OCI-LY7 (cell line): ENCODE measurements at regions not wholly inside any gene's neighbourhood (a gene's known extent, or its start where the extent isn't known, plus 50 kb on each side); places are given as distances from the start of the nearest gene placed in this dataset.

ENCODE experiments used
- BruUV-seq: library from RNA; stranded (reverse); fragments of 400-500 nt; replicated peaks from 2 replicates; lab custom pipeline; 2021; lab: Mats Ljungman, UMichigan
- CTCF ChIA-PET: fragments of 300-600 bp; sonication (Branson Sonifier 250); formaldehyde crosslinking; loops from one replicate; lab custom pipeline; 2022; ENCODE audit warnings: antibody characterized with exemption; ENCODE audit not compliant: unreplicated experiment; lab: Charles Lee
- POLR2A ChIA-PET: fragments of 300-600 bp; sonication (Branson Sonifier 250); formaldehyde crosslinking; loops from one replicate; lab custom pipeline; 2022; ENCODE audit warnings: antibody characterized with exemption; lab: Charles Lee
- DNase-seq: peaks from one replicate; pipeline ENCODE4 v3.0.0-alpha.2; 2015; ENCODE audit warnings: low spot score
- H2AFZ ChIP-seq: fragments of 200-600 bp; sonication (generic), shearing (Covaris generic); 2 replicates; pipeline ENCODE4 v1.6.1; 2014; ENCODE audit warnings: mild to moderate bottlenecking, antibody characterized with exemption, low read length, moderate library complexity
- H3K27ac ChIP-seq: fragments of 200-600 bp; sonication (generic); 2 replicates; pipeline ENCODE4 v1.5.1; 2014; ENCODE audit warnings: mixed run types, low read depth, mild to moderate bottlenecking, moderate library complexity, low read length, inconsistent platforms; ENCODE audit not compliant: poor library complexity, severe bottlenecking
- H3K36me3 ChIP-seq: fragments of 200-600 bp; sonication (generic); 2 replicates; pipeline ENCODE4 v1.6.1; 2014; ENCODE audit warnings: mild to moderate bottlenecking, antibody characterized with exemption, low read length, moderate library complexity, mixed read lengths; ENCODE audit not compliant: insufficient read depth
- H3K4me1 ChIP-seq: fragments of 200-600 bp; sonication (generic); 2 replicates; pipeline ENCODE4 v1.5.1; 2014; ENCODE audit warnings: mild to moderate bottlenecking, low read length; ENCODE audit not compliant: insufficient read depth, poor library complexity, severe bottlenecking
- H3K4me2 ChIP-seq: fragments of 200-600 bp; sonication (generic); 2 replicates; pipeline ENCODE4 v1.6.1; 2014; ENCODE audit warnings: mild to moderate bottlenecking, low read length
- H3K4me3 ChIP-seq: fragments of 200-600 bp; sonication (generic); 2 replicates; pipeline ENCODE4 v1.5.1; 2014; ENCODE audit warnings: mild to moderate bottlenecking, low read depth, low read length; ENCODE audit not compliant: poor library complexity, severe bottlenecking
- H3K79me2 ChIP-seq: fragments of 200-600 bp; sonication (generic); 2 replicates; pipeline ENCODE4 v1.6.1; 2016; ENCODE audit warnings: low read depth, mild to moderate bottlenecking, low read length, moderate library complexity, mixed read lengths; ENCODE audit not compliant: insufficient read depth
- H3K9me2 ChIP-seq: fragments of 200-600 bp; sonication (generic); 2 replicates; pipeline ENCODE4 v1.6.1; 2016; ENCODE audit warnings: mild to moderate bottlenecking, low read length, mixed read lengths; ENCODE audit not compliant: insufficient read depth
- H3K9me3 ChIP-seq: fragments of 200-600 bp; sonication (generic); 2 replicates; pipeline ENCODE4 v1.6.1; 2014; ENCODE audit warnings: mild to moderate bottlenecking, mixed run types, low read length, mixed read lengths
- H4K20me1 ChIP-seq: fragments of 200-600 bp; sonication (generic); 2 replicates; pipeline ENCODE4 v1.6.1; 2014; ENCODE audit warnings: mild to moderate bottlenecking, antibody characterized with exemption, low read length, moderate library complexity, mixed read lengths; ENCODE audit not compliant: insufficient read depth
- EZH2phosphoT487 ChIP-seq: fragments of 200-600 bp; sonication (generic); IDR thresholded peaks from 2 replicates; pipeline ENCODE4 v1.6.1; 2018; ENCODE audit warnings: low read depth, borderline replicate concordance, mild to moderate bottlenecking, mixed run types, antibody characterized with exemption, low read length, moderate library complexity, mixed read lengths
- intact Hi-C: fragments of 100-400 bp; cut with micrococcal nuclease; formaldehyde crosslinking; loops from one replicate; pipeline ENCODE4 v1.10.0; 2022; ENCODE audit not compliant: unreplicated experiment
- TF ChIP-seq, protein P1 (sequence below): fragments of 200-600 bp; sonication (generic); conservative IDR thresholded peaks from 2 replicates; pipeline ENCODE4 v1.5.1; 2014; ENCODE audit warnings: mild to moderate bottlenecking, antibody characterized with exemption, low read length, moderate library complexity, mixed read lengths

DNA sequence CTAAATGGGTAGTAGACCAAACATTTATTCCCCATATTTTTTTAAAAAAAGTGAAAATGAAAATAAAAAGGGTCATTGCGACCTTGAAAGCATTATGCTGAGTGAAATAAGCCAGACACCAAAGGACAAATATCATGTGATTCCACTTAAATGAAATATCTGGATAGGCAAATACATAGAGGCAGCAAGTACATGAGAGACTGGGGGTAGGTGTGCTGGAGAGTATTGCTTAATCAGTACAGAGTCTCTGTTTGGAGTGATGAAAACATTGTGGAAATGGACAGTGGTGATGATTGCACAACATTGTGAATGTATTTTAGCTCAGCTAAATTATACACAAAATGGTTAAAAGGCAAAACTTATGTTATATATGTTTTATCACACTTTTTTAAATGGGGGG is 169.4 kb downstream of the AKR1D1 start:
- Histone ChIP-seq H3K4me3 (no peak overlapping the region), H3K36me3 (no peaks in the 10 kb centered on the region), H3K9me2 (no peaks in the 10 kb centered on the region), H3K9me3 (no peaks in the 10 kb centered on the region), H2AFZ (no peak overlapping the region), H3K4me1 (no peaks in the 10 kb centered on the region), H3K27ac (no peak overlapping the region), H3K79me2 (no peaks in the 10 kb centered on the region), H4K20me1 (no peaks in the 10 kb centered on the region), H3K4me2 (no peak overlapping the region)
- no TSS peak for BruUV-seq
- TF ChIP-seq, protein P1, sequence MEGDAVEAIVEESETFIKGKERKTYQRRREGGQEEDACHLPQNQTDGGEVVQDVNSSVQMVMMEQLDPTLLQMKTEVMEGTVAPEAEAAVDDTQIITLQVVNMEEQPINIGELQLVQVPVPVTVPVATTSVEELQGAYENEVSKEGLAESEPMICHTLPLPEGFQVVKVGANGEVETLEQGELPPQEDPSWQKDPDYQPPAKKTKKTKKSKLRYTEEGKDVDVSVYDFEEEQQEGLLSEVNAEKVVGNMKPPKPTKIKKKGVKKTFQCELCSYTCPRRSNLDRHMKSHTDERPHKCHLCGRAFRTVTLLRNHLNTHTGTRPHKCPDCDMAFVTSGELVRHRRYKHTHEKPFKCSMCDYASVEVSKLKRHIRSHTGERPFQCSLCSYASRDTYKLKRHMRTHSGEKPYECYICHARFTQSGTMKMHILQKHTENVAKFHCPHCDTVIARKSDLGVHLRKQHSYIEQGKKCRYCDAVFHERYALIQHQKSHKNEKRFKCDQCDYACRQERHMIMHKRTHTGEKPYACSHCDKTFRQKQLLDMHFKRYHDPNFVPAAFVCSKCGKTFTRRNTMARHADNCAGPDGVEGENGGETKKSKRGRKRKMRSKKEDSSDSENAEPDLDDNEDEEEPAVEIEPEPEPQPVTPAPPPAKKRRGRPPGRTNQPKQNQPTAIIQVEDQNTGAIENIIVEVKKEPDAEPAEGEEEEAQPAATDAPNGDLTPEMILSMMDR, result no peak
- TF ChIP-seq EZH2phosphoT487, result no peak
- intact Hi-C loops, result no loop called here
- ChIA-PET CTCF (no interaction called here), POLR2A (no interaction called here)
- no peak for DNase-seq

DNA sequence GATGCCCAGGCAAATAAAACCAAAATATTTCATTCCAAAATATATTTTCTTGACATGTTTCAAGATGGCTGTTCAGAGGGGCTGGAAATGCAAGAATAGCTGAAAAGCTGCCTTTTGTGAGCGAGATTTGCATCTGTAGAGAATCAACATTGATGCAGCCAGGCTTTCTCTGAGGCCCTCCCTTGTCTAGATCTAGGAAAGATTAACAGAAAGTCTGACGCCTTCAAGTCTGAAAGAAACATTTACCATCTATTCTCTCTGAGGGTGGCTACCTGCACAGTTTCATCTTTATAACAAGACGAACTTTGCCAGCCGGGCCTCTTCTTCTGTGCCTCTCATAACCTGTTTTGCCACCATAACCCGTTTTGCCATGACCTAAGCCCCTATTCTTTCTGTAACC is 170.2 kb downstream of the AKR1D1 start:
- BruUV-seq, result no TSS peak
- POLR2A ChIA-PET, result no interaction called here

DNA sequence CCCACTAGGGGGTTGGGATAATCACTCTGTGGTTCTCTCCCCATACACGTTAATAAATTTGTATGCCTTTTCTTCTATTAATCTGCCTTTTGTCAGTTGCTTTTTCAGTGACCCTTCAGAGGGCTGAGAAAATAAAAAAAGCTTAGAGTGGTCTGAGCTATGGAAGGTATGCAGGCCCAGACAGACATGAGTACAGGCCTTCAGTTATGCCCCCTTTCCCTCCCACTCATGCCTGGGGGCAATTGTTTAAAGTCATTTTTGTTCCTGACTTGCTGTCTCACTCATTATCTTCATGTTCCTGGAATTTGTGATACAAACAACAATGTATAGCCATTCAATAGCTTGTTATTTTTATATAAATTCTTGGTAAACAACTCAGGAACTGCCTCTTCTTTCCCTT is 170.8 kb downstream of the AKR1D1 start:
- Histone ChIP-seq H3K4me1 (no peaks in the 10 kb centered on the region), H4K20me1 (no peaks in the 10 kb centered on the region), H3K4me2 (no peak overlapping the region), H3K9me3 (no peaks in the 10 kb centered on the region), H3K36me3 (no peaks in the 10 kb centered on the region), H3K9me2 (no peaks in the 10 kb centered on the region), H3K79me2 (no peaks in the 10 kb centered on the region), H3K4me3 (no peak overlapping the region), H3K27ac (no peak overlapping the region), H2AFZ (no peak overlapping the region)
- TF ChIP-seq, protein P1, result no peak
- TF ChIP-seq EZH2phosphoT487, result no peak
- DNase-seq, result no peak
- intact Hi-C loops, result no loop called here
- ChIA-PET POLR2A (no interaction called here), CTCF (no interaction called here)
- BruUV-seq, result no TSS peak

More for the DNA sequence above, 170.2 kb downstream of the AKR1D1 start:
- no peak overlapping the region for H3K4me2 ChIP-seq
- DNase-seq, result no peak
- no peaks in the 10 kb centered on the region for H3K9me3 ChIP-seq
- no peak overlapping the region for H3K27ac ChIP-seq
- no peaks in the 10 kb centered on the region for H4K20me1 ChIP-seq
- intact Hi-C loops, result no loop called here
- no peaks in the 10 kb centered on the region for H3K79me2 ChIP-seq
- H3K4me1 ChIP-seq, result no peaks in the 10 kb centered on the region
- H3K36me3 ChIP-seq, result no peaks in the 10 kb centered on the region
- no peaks in the 10 kb centered on the region for H3K9me2 ChIP-seq
- no peak for TF ChIP-seq EZH2phosphoT487
- TF ChIP-seq, protein P1, result no peak
- no peak overlapping the region for H3K4me3 ChIP-seq
- CTCF ChIA-PET, result no interaction called here
- no peak overlapping the region for H2AFZ ChIP-seq
